ENCODE measurements at regions not wholly inside any gene's neighbourhood (a gene's known extent, or its start where the extent isn't known, plus 50 kb on each side); places are given as distances from the start of the nearest gene placed in this dataset.

DNA sequence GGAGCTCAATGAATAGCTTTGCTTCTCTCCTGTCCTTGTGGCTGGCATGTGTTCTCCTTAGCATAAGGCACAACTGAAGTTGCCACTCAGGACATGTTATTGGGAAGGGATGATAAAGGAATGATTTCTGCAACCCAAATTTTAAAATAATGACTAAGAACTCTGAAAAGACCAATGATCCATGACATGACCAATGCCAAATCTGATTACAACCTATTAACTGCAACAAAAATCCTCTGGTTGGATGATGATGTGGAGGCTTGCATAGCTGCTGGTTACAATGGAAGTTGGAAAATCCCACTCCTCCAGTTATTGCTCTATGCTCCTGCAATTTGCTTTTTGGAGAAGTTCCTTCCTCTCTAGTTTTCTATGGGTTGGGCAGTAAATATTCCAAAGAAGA is 63.4 kb upstream of the FBXL4 start:
- no peak overlapping the region for H3K4me3 ChIP-seq (ENCODE audit: low read length)
- DNase-seq (ENCODE audit: low read depth, low spot score): no peak

DNA sequence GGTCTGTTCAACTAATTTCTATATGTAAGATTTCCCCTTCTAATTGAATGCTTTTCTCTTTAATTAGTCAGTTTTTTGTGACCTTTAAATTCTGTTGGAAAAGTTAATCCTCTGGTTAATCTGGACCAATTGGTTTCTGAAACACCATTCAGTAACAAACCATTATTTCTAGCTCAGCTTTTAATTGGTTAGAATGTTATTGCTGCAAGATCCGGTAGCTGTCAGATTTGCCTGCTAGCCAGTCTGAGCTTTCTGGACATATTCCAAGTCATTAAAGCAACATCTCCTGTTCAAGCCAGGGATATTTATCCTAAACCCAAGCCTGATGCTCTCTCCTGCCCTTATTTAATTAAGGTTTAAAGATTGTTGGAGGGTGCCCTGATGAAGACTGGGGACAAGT is 55.1 kb upstream of the FBXL4 start:
- H3K4me3 ChIP-seq (ENCODE audit: low read length): no peak overlapping the region
- no peak for DNase-seq (ENCODE audit: low read depth, low spot score)

GRCh38 chr6:98998103-98998502 is 50.4 kb upstream of the FBXL4 start:
- DNase-seq (ENCODE audit: low read depth, low spot score): no peak
- H3K4me3 ChIP-seq (ENCODE audit: low read length): no peak overlapping the region

All from Jurkat, Clone E6-1 (cell line).